ENCODE measurements at regions not wholly inside any gene's neighbourhood (a gene's known extent, or its start where the extent isn't known, plus 50 kb on each side); places are given as distances from the start of the nearest gene placed in this dataset.

DNA sequence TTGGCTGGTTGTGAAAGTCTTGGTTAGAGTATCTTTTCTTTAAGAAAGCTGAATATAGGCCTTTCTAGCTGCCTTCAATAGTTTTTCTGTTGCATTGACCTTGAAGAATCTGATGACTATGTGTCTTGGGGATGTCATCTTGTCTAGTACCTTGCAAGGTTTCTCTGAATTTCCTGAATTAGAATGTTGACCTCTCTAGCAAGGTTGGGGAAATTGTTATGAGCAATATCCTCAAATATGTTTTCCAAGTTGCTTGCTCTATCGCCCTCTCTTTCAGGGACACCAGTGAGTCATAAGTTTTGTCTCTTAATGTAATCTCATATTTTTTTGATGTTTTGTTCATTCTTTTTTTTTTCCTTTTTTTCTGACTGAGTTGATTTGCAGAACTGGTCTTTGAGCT is 194.7 kb downstream of the RAB28 start:
- H3K27ac ChIP-seq (ENCODE audit: low read depth in 1 of 2, low read length in 2 of 2): no peak overlapping the region
- no peak for TF ChIP-seq FOXA2 (IDR thresholded peaks at IDR 0.05)
- H3K4me3 ChIP-seq (ENCODE audit: low read depth in 1 of 3, low read length in 3 of 3): no peak overlapping the region
- no peaks in the 10 kb centered on the region for H3K27me3 ChIP-seq (ENCODE audit: control insufficient read depth in 4 of 4, insufficient read depth in 4 of 4, low read length in 3 of 4)
- peaks cover 0 to 3% (median 0%) of the 10 kb centered on the region in 4 donors for H3K36me3 ChIP-seq (ENCODE audit: control insufficient read depth in 4 of 4, insufficient read depth in 3 of 4, low read depth in 1 of 4, low read length in 3 of 4)
- 90% methylated on average over 1 of the region's 1 CpG for WGBS
- DNase-seq (ENCODE audit: low spot score): no peak
- no peaks in the 10 kb centered on the region for H3K4me1 ChIP-seq (ENCODE audit: control insufficient read depth in 4 of 4, insufficient read depth in 4 of 4, low read length in 3 of 4)
- H3K9ac ChIP-seq (ENCODE audit: low read depth in 1 of 2, low read length in 2 of 2): no peak overlapping the region
- peaks cover 0 to 3% (median 0%) of the 10 kb centered on the region in 4 donors for H3K9me3 ChIP-seq (ENCODE audit: control insufficient read depth in 4 of 4, low read length in 3 of 4)

DNA sequence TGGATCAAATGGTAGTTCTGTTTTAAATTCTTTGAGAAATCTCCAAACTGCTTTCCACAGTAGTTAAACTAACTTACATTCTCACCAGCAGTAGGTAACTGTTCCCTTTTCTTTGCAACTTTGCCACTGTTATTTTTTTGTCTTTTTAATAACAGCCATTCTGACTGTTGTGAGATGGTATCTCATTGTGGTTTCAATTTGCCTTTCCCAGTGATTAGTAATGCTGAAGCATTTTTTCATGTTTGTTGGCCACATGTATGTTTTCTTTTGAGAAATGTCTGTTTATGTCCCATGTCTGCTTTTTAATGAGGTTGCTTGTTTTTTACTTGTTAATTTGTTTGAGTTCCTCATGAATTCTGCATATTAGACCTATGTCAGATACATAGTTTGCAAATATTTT is 198.8 kb downstream of the RAB28 start:
- peaks cover 0 to 3% (median 0%) of the 10 kb centered on the region in 4 donors for H3K9me3 ChIP-seq (ENCODE audit: control insufficient read depth in 4 of 4, low read length in 3 of 4)
- no peak overlapping the region for H3K27ac ChIP-seq (ENCODE audit: low read depth in 1 of 2, low read length in 2 of 2)
- no peaks in the 10 kb centered on the region for H3K4me1 ChIP-seq (ENCODE audit: control insufficient read depth in 4 of 4, insufficient read depth in 4 of 4, low read length in 3 of 4)
- H3K27me3 ChIP-seq (ENCODE audit: control insufficient read depth in 4 of 4, insufficient read depth in 4 of 4, low read length in 3 of 4): no peaks in the 10 kb centered on the region
- no peak overlapping the region for H3K9ac ChIP-seq (ENCODE audit: low read depth in 1 of 2, low read length in 2 of 2)
- DNase-seq (ENCODE audit: low spot score): no peak
- no peak overlapping the region for H3K4me3 ChIP-seq (ENCODE audit: low read depth in 1 of 3, low read length in 3 of 3)
- H3K36me3 ChIP-seq (ENCODE audit: control insufficient read depth in 4 of 4, insufficient read depth in 3 of 4, low read depth in 1 of 4, low read length in 3 of 4): no peaks in the 10 kb centered on the region
- TF ChIP-seq RAD21 (IDR thresholded peaks at IDR 0.05): no peak
- TF ChIP-seq GABPA (IDR thresholded peaks at IDR 0.05 in 1 of 2, conservative IDR thresholded peaks at IDR 0.05 in 1 of 2): no peak
- TF ChIP-seq, protein P1, sequence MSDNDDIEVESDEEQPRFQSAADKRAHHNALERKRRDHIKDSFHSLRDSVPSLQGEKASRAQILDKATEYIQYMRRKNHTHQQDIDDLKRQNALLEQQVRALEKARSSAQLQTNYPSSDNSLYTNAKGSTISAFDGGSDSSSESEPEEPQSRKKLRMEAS (IDR thresholded peaks at IDR 0.05): no peak

DNA sequence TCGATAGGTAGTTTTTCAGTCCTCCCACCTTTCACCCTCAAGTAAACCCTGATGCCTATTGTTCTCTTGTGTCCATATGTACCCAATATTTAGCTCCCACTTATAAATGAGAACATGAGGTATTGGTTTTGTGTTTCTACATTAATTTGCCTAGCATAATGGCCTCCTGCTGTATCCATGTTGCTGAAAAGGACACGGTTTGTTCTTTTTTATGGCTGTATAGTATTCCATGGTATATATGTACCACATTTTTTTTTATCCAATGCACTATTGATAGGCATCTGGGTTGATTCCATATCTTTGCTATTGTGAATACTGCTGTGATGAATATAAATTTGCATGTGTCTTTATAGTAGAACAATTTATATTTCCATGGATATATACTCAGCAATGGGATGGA is 199.2 kb downstream of the RAB28 start:
- TF ChIP-seq HNF4G (IDR thresholded peaks at IDR 0.05) (no peak), YY1 (IDR thresholded peaks at IDR 0.05) (no peak), SP1 (IDR thresholded peaks at IDR 0.05) (no peak), NR2F2 (IDR thresholded peaks at IDR 0.05) (no peak), RAD21 (IDR thresholded peaks at IDR 0.05) (no peak), GABPA (IDR thresholded peaks at IDR 0.05 in 1 of 2, conservative IDR thresholded peaks at IDR 0.05 in 1 of 2) (no peak), HNF4A (conservative IDR thresholded peaks at IDR 0.05) (no peak), JUND (IDR thresholded peaks at IDR 0.05) (no peak), RXRA (IDR thresholded peaks at IDR 0.05) (no peak), TAF1 (conservative IDR thresholded peaks at IDR 0.05) (no peak), FOXA2 (IDR thresholded peaks at IDR 0.05) (no peak), EGR1 (IDR thresholded peaks at IDR 0.05; ENCODE audit: low read depth in 2 of 2) (no peak), FOXA1 (IDR thresholded peaks at IDR 0.05) (no peak)
- TF ChIP-seq, protein P2, sequence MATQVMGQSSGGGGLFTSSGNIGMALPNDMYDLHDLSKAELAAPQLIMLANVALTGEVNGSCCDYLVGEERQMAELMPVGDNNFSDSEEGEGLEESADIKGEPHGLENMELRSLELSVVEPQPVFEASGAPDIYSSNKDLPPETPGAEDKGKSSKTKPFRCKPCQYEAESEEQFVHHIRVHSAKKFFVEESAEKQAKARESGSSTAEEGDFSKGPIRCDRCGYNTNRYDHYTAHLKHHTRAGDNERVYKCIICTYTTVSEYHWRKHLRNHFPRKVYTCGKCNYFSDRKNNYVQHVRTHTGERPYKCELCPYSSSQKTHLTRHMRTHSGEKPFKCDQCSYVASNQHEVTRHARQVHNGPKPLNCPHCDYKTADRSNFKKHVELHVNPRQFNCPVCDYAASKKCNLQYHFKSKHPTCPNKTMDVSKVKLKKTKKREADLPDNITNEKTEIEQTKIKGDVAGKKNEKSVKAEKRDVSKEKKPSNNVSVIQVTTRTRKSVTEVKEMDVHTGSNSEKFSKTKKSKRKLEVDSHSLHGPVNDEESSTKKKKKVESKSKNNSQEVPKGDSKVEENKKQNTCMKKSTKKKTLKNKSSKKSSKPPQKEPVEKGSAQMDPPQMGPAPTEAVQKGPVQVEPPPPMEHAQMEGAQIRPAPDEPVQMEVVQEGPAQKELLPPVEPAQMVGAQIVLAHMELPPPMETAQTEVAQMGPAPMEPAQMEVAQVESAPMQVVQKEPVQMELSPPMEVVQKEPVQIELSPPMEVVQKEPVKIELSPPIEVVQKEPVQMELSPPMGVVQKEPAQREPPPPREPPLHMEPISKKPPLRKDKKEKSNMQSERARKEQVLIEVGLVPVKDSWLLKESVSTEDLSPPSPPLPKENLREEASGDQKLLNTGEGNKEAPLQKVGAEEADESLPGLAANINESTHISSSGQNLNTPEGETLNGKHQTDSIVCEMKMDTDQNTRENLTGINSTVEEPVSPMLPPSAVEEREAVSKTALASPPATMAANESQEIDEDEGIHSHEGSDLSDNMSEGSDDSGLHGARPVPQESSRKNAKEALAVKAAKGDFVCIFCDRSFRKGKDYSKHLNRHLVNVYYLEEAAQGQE (IDR thresholded peaks at IDR 0.05): no peak
- TF ChIP-seq, protein P3, sequence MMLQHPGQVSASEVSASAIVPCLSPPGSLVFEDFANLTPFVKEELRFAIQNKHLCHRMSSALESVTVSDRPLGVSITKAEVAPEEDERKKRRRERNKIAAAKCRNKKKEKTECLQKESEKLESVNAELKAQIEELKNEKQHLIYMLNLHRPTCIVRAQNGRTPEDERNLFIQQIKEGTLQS (IDR thresholded peaks at IDR 0.05): no peak
- TF ChIP-seq, protein P4, sequence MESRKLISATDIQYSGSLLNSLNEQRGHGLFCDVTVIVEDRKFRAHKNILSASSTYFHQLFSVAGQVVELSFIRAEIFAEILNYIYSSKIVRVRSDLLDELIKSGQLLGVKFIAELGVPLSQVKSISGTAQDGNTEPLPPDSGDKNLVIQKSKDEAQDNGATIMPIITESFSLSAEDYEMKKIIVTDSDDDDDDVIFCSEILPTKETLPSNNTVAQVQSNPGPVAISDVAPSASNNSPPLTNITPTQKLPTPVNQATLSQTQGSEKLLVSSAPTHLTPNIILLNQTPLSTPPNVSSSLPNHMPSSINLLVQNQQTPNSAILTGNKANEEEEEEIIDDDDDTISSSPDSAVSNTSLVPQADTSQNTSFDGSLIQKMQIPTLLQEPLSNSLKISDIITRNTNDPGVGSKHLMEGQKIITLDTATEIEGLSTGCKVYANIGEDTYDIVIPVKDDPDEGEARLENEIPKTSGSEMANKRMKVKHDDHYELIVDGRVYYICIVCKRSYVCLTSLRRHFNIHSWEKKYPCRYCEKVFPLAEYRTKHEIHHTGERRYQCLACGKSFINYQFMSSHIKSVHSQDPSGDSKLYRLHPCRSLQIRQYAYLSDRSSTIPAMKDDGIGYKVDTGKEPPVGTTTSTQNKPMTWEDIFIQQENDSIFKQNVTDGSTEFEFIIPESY (IDR thresholded peaks at IDR 0.05): no peak
- TF ChIP-seq, protein P5, sequence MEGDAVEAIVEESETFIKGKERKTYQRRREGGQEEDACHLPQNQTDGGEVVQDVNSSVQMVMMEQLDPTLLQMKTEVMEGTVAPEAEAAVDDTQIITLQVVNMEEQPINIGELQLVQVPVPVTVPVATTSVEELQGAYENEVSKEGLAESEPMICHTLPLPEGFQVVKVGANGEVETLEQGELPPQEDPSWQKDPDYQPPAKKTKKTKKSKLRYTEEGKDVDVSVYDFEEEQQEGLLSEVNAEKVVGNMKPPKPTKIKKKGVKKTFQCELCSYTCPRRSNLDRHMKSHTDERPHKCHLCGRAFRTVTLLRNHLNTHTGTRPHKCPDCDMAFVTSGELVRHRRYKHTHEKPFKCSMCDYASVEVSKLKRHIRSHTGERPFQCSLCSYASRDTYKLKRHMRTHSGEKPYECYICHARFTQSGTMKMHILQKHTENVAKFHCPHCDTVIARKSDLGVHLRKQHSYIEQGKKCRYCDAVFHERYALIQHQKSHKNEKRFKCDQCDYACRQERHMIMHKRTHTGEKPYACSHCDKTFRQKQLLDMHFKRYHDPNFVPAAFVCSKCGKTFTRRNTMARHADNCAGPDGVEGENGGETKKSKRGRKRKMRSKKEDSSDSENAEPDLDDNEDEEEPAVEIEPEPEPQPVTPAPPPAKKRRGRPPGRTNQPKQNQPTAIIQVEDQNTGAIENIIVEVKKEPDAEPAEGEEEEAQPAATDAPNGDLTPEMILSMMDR (IDR thresholded peaks at IDR 0.05; ENCODE audit: low read depth, low read length, missing input control): no peak
- TF ChIP-seq, protein P1 (IDR thresholded peaks at IDR 0.05): no peak

More for the DNA sequence above, 199.2 kb downstream of the RAB28 start:
- no peak overlapping the region for H3K9ac ChIP-seq (ENCODE audit: low read depth in 1 of 2, low read length in 2 of 2)
- H3K4me3 ChIP-seq (ENCODE audit: low read depth in 1 of 3, low read length in 3 of 3): no peak overlapping the region
- WGBS: 84% methylated on average over 2 of the region's 2 CpGs
- H3K4me1 ChIP-seq (ENCODE audit: control insufficient read depth in 4 of 4, insufficient read depth in 4 of 4, low read length in 3 of 4): no peaks in the 10 kb centered on the region
- H3K36me3 ChIP-seq (ENCODE audit: control insufficient read depth in 4 of 4, insufficient read depth in 3 of 4, low read depth in 1 of 4, low read length in 3 of 4): no peaks in the 10 kb centered on the region
- no peak for DNase-seq (ENCODE audit: low spot score)
- no peaks in the 10 kb centered on the region for H3K27me3 ChIP-seq (ENCODE audit: control insufficient read depth in 4 of 4, insufficient read depth in 4 of 4, low read length in 3 of 4)
- H3K9me3 ChIP-seq (ENCODE audit: control insufficient read depth in 4 of 4, low read length in 3 of 4): peaks cover 0 to 3% (median 0%) of the 10 kb centered on the region in 4 donors
- no peak overlapping the region for H3K27ac ChIP-seq (ENCODE audit: low read depth in 1 of 2, low read length in 2 of 2)
